ENCODE measurements at regions not wholly inside any gene's neighbourhood (a gene's known extent, or its start where the extent isn't known, plus 50 kb on each side); places are given as distances from the start of the nearest gene placed in this dataset.

- TF ChIP-seq CTCF (IDR thresholded peaks at IDR 0.05; ENCODE audit: low read length) (no peak), EZH2 (IDR thresholded peaks at IDR 0.05; ENCODE audit: borderline replicate concordance, low read length) (no peak)
Observed at GRCh38 chr5:86885011-86885410, 267.3 kb downstream of the COX7C start.
